ENCODE measurements at regions not wholly inside any gene's neighbourhood (a gene's known extent, or its start where the extent isn't known, plus 50 kb on each side); places are given as distances from the start of the nearest gene placed in this dataset.

DNA sequence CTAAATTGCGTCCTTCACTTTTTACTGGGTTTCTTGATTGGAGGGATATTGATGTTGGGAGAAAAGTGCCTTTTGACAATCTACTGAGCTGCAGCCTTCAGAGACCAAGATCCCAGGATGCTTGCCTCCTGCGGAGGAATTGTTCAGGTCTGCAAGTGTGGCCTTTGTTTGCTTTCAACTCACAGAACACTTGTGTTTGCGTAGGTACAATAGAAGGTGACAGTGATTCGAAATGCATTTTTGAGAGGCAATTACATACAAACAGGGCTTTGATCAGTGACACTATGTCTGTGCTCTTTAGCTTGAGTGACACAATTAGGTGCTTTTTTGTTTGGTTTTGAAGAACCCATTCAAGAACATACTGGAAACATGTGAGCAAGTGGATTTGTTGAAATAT is 600.6 kb downstream of the QKI start:
- DNase-seq: no peak
- intact Hi-C loops (cut with micrococcal nuclease): no loop called here
- Histone ChIP-seq H3K4me1 (peaks cover 14% of the 10 kb centered on the region), H3K36me3 (no peaks in the 10 kb centered on the region), H3K27me3 (ENCODE audit: low read depth) (no peaks in the 10 kb centered on the region), H3K27ac (replicated peaks) (no peak overlapping the region), H3K9me3 (replicated peaks) (no peaks in the 10 kb centered on the region), H3K4me3 (no peak overlapping the region)
- TF ChIP-seq, protein P1, sequence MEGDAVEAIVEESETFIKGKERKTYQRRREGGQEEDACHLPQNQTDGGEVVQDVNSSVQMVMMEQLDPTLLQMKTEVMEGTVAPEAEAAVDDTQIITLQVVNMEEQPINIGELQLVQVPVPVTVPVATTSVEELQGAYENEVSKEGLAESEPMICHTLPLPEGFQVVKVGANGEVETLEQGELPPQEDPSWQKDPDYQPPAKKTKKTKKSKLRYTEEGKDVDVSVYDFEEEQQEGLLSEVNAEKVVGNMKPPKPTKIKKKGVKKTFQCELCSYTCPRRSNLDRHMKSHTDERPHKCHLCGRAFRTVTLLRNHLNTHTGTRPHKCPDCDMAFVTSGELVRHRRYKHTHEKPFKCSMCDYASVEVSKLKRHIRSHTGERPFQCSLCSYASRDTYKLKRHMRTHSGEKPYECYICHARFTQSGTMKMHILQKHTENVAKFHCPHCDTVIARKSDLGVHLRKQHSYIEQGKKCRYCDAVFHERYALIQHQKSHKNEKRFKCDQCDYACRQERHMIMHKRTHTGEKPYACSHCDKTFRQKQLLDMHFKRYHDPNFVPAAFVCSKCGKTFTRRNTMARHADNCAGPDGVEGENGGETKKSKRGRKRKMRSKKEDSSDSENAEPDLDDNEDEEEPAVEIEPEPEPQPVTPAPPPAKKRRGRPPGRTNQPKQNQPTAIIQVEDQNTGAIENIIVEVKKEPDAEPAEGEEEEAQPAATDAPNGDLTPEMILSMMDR (IDR thresholded peaks at IDR 0.05; ENCODE audit: borderline replicate concordance): no peak

DNA sequence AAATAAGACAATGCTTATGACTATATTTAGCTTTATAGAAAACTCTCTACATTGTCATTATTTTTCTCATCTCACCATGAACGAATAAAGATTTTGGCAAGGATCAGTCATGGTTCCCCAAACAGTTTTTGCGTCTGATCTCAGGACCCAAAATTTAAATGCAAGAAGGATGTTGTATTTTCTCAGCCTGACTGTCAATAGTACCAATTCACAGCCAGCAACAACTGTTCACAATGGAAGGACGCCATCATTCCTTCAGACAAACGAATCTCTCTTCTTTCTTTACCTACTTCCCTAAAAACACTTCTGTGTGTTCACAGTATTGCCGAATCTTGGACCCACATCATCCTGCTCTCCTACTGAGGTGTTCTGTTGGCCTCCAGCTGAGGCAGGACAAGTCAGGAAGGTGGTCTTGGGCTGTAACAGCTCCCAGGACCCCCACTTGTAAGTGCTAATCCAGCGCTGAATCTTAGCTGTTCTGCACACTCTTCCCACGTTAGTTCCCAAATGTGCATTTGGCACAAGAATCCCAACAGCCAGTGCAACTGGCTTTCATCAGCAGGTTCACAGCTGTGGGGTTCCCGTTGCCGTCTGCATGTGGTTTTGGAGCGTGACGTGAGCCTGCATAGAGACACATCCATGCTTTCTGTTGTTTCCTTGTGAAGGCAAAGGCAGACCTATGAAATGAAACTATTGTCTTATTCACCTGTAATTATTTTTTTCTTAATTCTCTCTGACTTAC is 600.0 kb downstream of the QKI start:
- no peaks in the 10 kb centered on the region for H3K9me3 ChIP-seq (replicated peaks)
- H3K36me3 ChIP-seq: no peaks in the 10 kb centered on the region
- DNase-seq: peak; percentile 37
- no peaks in the 10 kb centered on the region for H3K27me3 ChIP-seq (ENCODE audit: low read depth)
- no peak overlapping the region for H3K4me3 ChIP-seq
- H3K27ac ChIP-seq (replicated peaks): peak overlapping the region; percentile 35
- TF ChIP-seq, protein P1 (IDR thresholded peaks at IDR 0.05; ENCODE audit: borderline replicate concordance): no peak
- peaks cover 16% of the 10 kb centered on the region for H3K4me1 ChIP-seq
- intact Hi-C loops (cut with micrococcal nuclease): no loop called here

DNA sequence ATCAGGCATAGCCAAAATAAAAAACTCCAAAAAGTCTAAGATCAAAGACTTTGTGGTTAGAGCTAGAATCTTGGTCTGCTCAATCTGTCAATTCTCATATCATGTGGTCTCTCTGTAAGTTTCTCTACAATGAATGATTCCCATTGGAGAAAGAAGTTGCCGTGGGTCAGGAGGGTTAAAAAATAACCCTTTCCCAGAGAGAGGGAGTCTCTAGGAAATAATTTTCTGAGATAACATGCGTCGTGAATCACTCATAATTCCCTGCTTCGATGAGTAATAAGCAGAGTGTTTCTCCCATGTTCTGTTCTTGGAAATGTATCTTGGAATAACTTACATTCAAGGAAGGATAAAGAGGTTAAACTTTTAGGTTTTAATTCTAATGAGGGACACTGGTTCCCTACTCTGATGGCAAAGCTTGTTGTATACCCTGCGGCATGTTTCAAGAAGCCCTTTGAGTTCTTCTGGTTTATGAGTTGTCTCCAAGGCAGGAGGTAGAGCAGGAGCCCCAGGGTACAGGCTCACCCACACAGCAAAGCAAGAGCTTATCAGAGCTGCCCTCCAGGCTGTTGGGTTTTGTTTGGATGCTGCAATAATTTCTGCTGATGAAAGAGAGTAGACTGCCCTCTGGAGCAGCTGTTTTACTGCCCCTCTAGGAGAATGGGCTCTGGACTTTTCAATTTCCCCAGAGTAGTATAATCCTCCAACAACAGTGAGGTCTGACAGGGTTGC is 599.1 kb downstream of the QKI start:
- no peaks in the 10 kb centered on the region for H3K36me3 ChIP-seq
- no peaks in the 10 kb centered on the region for H3K27me3 ChIP-seq (ENCODE audit: low read depth)
- TF ChIP-seq, protein P1 (IDR thresholded peaks at IDR 0.05; ENCODE audit: borderline replicate concordance): no peak
- H3K4me1 ChIP-seq: peaks cover 16% of the 10 kb centered on the region
- H3K4me3 ChIP-seq: no peak overlapping the region
- H3K9me3 ChIP-seq (replicated peaks): no peaks in the 10 kb centered on the region
- H3K27ac ChIP-seq (replicated peaks): peak overlapping the region; percentile 35
- intact Hi-C loops (cut with micrococcal nuclease): no loop called here
- no peak for DNase-seq

DNA sequence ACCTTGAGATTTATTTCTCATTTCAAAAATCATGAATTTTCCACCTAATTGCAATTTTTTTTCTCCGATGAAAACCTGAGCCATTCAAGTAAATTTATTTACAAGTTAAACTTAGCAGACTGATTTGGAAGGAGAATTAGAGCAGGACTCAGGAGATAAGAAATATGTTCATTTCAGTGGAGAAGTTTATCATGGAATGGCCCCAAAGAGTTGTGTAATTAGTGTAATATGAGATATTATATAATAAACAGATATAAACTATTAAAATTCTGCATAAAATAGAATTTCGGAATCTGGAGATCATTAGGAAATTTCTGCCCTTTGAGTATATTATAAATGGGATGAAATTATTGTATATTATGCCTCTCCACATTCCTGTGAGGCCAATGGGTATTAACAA is 596.8 kb downstream of the QKI start:
- TF ChIP-seq, protein P1 (IDR thresholded peaks at IDR 0.05; ENCODE audit: borderline replicate concordance): no peak
- no peaks in the 10 kb centered on the region for H3K9me3 ChIP-seq (replicated peaks)
- no peak overlapping the region for H3K4me3 ChIP-seq
- H3K4me1 ChIP-seq: peaks cover 16% of the 10 kb centered on the region
- no peaks in the 10 kb centered on the region for H3K27me3 ChIP-seq (ENCODE audit: low read depth)
- peak overlapping the region; percentile 62 for H3K27ac ChIP-seq (replicated peaks)
- H3K36me3 ChIP-seq: no peaks in the 10 kb centered on the region
- DNase-seq: no peak
- intact Hi-C loops (cut with micrococcal nuclease): no loop called here

DNA sequence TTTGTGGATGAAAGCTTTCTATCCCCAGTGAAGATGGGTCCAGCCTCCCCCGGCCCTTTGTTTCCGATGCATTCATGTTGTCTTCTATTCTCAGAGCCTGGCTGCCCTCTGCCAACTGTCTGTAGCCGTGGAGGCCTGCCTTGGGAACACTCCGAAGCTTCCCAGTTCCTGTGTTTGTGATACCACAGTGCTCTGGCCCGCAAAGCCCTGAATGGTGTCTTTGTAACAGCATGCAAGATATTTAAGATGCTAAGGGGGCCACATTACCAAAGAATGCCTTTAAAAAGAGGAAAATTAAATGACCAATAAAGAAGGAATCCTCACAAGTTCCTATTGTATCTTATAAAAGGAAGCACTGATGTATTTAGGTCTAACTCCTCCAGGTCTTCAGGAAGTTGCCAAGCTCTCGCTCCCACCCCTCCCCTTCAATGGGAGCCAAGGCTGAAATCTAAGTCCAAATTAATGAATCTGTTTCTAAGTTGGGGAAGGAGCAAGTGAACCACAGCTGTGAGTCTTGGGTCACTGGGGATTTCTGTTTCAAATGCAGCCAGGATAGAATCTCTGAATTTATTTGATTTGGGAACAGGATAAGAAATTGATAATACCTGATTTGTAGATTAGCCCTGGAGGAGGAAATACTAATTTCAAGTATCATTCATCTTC is 596.1 kb downstream of the QKI start:
- Histone ChIP-seq H3K4me3 (no peak overlapping the region), H3K9me3 (replicated peaks) (no peaks in the 10 kb centered on the region), H3K4me1 (peaks cover 16% of the 10 kb centered on the region), H3K27ac (replicated peaks) (peak overlapping the region; percentile 62), H3K36me3 (no peaks in the 10 kb centered on the region), H3K27me3 (ENCODE audit: low read depth) (no peaks in the 10 kb centered on the region)
- peak; percentile 29 for DNase-seq
- TF ChIP-seq, protein P1 (IDR thresholded peaks at IDR 0.05; ENCODE audit: borderline replicate concordance): no peak
- intact Hi-C loops (cut with micrococcal nuclease): no loop called here

All from left ventricle myocardium inferior (tissue), 1 donor.